Right lobe of liver (tissue), 4 donors: ENCODE measurements at regions not wholly inside any gene's neighbourhood (a gene's known extent, or its start where the extent isn't known, plus 50 kb on each side); places are given as distances from the start of the nearest gene placed in this dataset.

ENCODE experiments used
- CTCF ChIP-seq, 4 donors: fragments of 200-600 bp in 3 of 4; fragments of 450-650 bp in 1 of 4; IDR thresholded peaks; one replicate each; pipeline versions ENCODE4 v1.5.1 to v1.8.0; 2016 to 2022; ENCODE audit warnings: antibody characterized with exemption in 4 of 4, mild to moderate bottlenecking in 2 of 4
- POLR2A ChIP-seq: fragments of 450-650 bp; IDR thresholded peaks from one replicate; pipeline ENCODE4 v1.6.1; 2017; ENCODE audit warnings: antibody characterized with exemption, mild to moderate bottlenecking
- donor health status: DM: no; HTN: no; CAD: no.
- donor health status: DM: no; HTN: no; CAD: no.
- donor health status: DM: no; HTN: yes; CAD: no.

- TF ChIP-seq POLR2A (no peak), CTCF (IDR thresholded peaks at IDR 0.05) (no peak)
Observed at GRCh38 chr7:86148501-86148900, 495.2 kb upstream of the GRM3 start.
